ENCODE measurements at regions not wholly inside any gene's neighbourhood (a gene's known extent, or its start where the extent isn't known, plus 50 kb on each side); places are given as distances from the start of the nearest gene placed in this dataset.

GRCh38 chr21:15241997-15242736 is 177.4 kb upstream of the NRIP1 start:
- no peak for DNase-seq (ENCODE audit: low read depth)

GRCh38 chr21:15242906-15243305 is 178.1 kb upstream of the NRIP1 start:
- DNase-seq (ENCODE audit: low read depth) = no peak

GRCh38 chr21:15243406-15243805 is 178.6 kb upstream of the NRIP1 start:
- DNase-seq (ENCODE audit: low read depth) = no peak

- DNase-seq (ENCODE audit: low read depth) = no peak
Measured at GRCh38 chr21:15247613-15248012, 182.8 kb upstream of the NRIP1 start.

- DNase-seq (ENCODE audit: low read depth) = no peak
Measured at GRCh38 chr21:15249285-15249993, 184.6 kb upstream of the NRIP1 start.

- no peak for DNase-seq (ENCODE audit: low read depth)
Measured at GRCh38 chr21:15250384-15250783, 185.6 kb upstream of the NRIP1 start.

GRCh38 chr21:15252431-15252830 is 187.6 kb upstream of the NRIP1 start:
- DNase-seq (ENCODE audit: low read depth) = no peak

- no peak for DNase-seq (ENCODE audit: low read depth)
Measured at GRCh38 chr21:15254111-15254510, 189.3 kb upstream of the NRIP1 start.

- no peak for DNase-seq (ENCODE audit: low read depth)
Measured at GRCh38 chr21:15255261-15255660, 190.5 kb upstream of the NRIP1 start.

- DNase-seq (ENCODE audit: low read depth) = no peak
Measured at GRCh38 chr21:15255763-15256162, 191.0 kb upstream of the NRIP1 start.

- DNase-seq (ENCODE audit: low read depth) = no peak
Measured at GRCh38 chr21:15256996-15257395, 192.2 kb upstream of the NRIP1 start.

- no peak for DNase-seq (ENCODE audit: low read depth)
Measured at GRCh38 chr21:15257646-15258045, 192.8 kb upstream of the NRIP1 start.

GRCh38 chr21:15259824-15260223 is 195.0 kb upstream of the NRIP1 start:
- DNase-seq (ENCODE audit: low read depth) = no peak

- no peak for DNase-seq (ENCODE audit: low read depth)
Measured at GRCh38 chr21:15260604-15261003, 195.8 kb upstream of the NRIP1 start.

- DNase-seq (ENCODE audit: low read depth) = no peak
Measured at GRCh38 chr21:15264084-15264665, 199.4 kb upstream of the NRIP1 start.

GRCh38 chr21:15272171-15272570 is 207.4 kb upstream of the NRIP1 start:
- DNase-seq (ENCODE audit: low read depth) = no peak

GRCh38 chr21:15272591-15272990 is 207.8 kb upstream of the NRIP1 start:
- no peak for DNase-seq (ENCODE audit: low read depth)

- no peak for DNase-seq (ENCODE audit: low read depth)
Measured at GRCh38 chr21:15273244-15273643, 208.4 kb upstream of the NRIP1 start.

GRCh38 chr21:15274701-15275485 is 210.1 kb upstream of the NRIP1 start:
- DNase-seq (ENCODE audit: low read depth) = no peak

- DNase-seq (ENCODE audit: low read depth) = no peak
Measured at GRCh38 chr21:15275615-15276235, 210.9 kb upstream of the NRIP1 start.

- DNase-seq (ENCODE audit: low read depth) = no peak
Measured at GRCh38 chr21:15276243-15276642, 211.4 kb upstream of the NRIP1 start.

- no peak for DNase-seq (ENCODE audit: low read depth)
Measured at GRCh38 chr21:15277466-15277865, 212.7 kb upstream of the NRIP1 start.
